ENCODE measurements at regions not wholly inside any gene's neighbourhood (a gene's known extent, or its start where the extent isn't known, plus 50 kb on each side); places are given as distances from the start of the nearest gene placed in this dataset.

DNA sequence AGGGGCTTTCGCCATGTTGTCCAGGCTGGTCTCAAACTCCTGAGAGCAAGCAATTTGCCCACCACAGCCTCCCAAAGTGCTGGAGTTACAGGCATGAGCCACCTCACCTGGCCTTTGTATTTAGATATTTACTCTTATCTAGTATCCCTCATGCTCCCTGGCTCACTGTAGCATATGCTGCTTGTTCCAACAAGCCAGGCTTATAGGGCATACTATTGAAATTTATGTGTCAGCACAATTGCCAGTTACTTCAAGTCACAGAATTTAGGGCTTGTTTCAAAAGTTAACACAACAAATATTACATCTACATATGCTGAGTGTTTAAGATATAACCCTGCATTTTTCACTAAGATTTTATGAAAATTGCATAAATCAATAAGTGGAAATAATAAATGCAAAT is 469.2 kb upstream of the ZNF608 start:
- Mint-ChIP-seq H3K36me3 (ENCODE audit: insufficient read depth) (no peaks in the 10 kb centered on the region), H3K27ac (ENCODE audit: low read depth) (no peak overlapping the region), H3K9me3 (peaks cover 15% of the 10 kb centered on the region), H3K4me1 (no peaks in the 10 kb centered on the region), H3K4me3 (no peak overlapping the region), H3K27me3 (no peaks in the 10 kb centered on the region)
- ATAC-seq (replicated peaks; ENCODE audit: extremely low read depth, poor library complexity, severe bottlenecking): no peak
- DNase-seq (ENCODE audit: low spot score in 2 of 2): no peak

DNA sequence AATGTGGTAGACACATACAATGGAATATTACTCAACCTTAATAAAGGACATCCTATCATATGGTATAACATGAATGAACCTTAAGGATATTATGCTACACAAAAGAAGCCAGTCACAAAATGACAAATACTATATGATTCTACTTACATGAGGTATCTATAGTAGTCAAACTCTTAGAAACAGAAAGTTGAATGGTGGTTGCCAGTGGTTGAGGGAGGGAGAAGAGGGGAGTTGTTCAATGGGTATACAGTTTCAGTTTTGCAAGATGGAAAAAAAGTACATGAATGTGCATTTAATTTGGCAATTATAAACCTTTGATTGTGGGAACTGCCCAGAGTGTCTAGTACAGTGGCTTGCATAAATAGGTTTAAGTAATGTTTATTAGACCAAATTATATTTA is 473.3 kb upstream of the ZNF608 start:
- no peak for ATAC-seq (replicated peaks; ENCODE audit: extremely low read depth, poor library complexity, severe bottlenecking)
- H3K4me1 Mint-ChIP-seq: no peaks in the 10 kb centered on the region
- no peak overlapping the region for H3K27ac Mint-ChIP-seq (ENCODE audit: low read depth)

GRCh38 chr5:125220284-125220683 is 473.8 kb upstream of the ZNF608 start:
- peaks cover 15% of the 10 kb centered on the region for H3K9me3 Mint-ChIP-seq
- no peaks in the 10 kb centered on the region for H3K36me3 Mint-ChIP-seq (ENCODE audit: insufficient read depth)

More for the DNA sequence above, 473.3 kb upstream of the ZNF608 start:
- DNase-seq (ENCODE audit: low spot score in 2 of 2): no peak
- H3K4me3 Mint-ChIP-seq: no peak overlapping the region
- H3K36me3 Mint-ChIP-seq (ENCODE audit: insufficient read depth): no peaks in the 10 kb centered on the region
- no peaks in the 10 kb centered on the region for H3K27me3 Mint-ChIP-seq
- H3K9me3 Mint-ChIP-seq: peaks cover 15% of the 10 kb centered on the region

DNA sequence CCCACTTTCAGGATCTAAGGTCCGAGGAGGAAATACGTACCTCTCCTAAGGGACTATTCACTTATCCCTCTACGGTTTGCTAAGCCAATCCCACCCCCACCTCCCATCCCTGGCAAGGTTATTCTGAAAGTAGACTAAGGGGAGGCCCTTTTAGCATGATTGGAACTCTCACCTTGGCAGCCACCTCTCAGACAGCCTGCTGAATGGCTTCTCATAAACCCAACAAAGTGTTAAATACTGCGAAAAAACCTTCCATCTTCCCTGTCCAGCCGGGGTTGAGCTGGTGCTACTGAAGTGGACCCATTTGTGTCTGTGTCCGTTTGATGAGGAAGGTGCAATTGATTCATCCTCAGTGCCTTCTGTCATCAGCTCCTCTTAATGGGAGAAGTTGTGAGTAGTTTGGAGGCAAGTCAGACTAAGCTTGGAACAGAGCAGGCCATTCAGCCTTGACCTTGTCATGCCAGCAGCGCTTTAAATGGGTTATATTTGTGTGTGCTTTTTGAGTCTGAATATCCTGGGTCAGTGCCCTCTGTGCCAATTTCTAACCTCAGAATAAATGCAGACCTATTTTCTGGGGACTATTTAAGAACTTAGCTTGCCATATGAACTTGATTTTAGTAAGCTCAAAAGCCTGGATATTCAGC is 476.3 kb upstream of the ZNF608 start:
- H3K4me3 Mint-ChIP-seq: no peak overlapping the region
- no peaks in the 10 kb centered on the region for H3K36me3 Mint-ChIP-seq (ENCODE audit: insufficient read depth)
- H3K4me1 Mint-ChIP-seq: no peaks in the 10 kb centered on the region
- no peak overlapping the region for H3K27ac Mint-ChIP-seq (ENCODE audit: low read depth)
- peaks cover 15% of the 10 kb centered on the region for H3K9me3 Mint-ChIP-seq
- DNase-seq (ENCODE audit: low spot score in 2 of 2) (no peak), ATAC-seq (replicated peaks; ENCODE audit: extremely low read depth, poor library complexity, severe bottlenecking) (no peak)
- H3K27me3 Mint-ChIP-seq: no peaks in the 10 kb centered on the region

More at GRCh38 chr5:125220284-125220683, 473.8 kb upstream of the ZNF608 start:
- Mint-ChIP-seq H3K4me1 (no peaks in the 10 kb centered on the region), H3K4me3 (no peak overlapping the region), H3K27ac (ENCODE audit: low read depth) (no peak overlapping the region), H3K27me3 (no peaks in the 10 kb centered on the region)
- DNase-seq (ENCODE audit: low spot score in 2 of 2) (no peak), ATAC-seq (replicated peaks; ENCODE audit: extremely low read depth, poor library complexity, severe bottlenecking) (no peak)

- Mint-ChIP-seq H3K27me3 (no peaks in the 10 kb centered on the region), H3K27ac (ENCODE audit: low read depth) (no peak overlapping the region), H3K9me3 (peaks cover 7% of the 10 kb centered on the region), H3K36me3 (ENCODE audit: insufficient read depth) (no peaks in the 10 kb centered on the region), H3K4me3 (no peak overlapping the region), H3K4me1 (no peaks in the 10 kb centered on the region)
- no peak for ATAC-seq (replicated peaks; ENCODE audit: extremely low read depth, poor library complexity, severe bottlenecking)
- DNase-seq (ENCODE audit: low spot score in 2 of 2): no peak
These were observed 479.0 kb upstream of the ZNF608 start for GRCh38 chr5:125225424-125225823.

DNA sequence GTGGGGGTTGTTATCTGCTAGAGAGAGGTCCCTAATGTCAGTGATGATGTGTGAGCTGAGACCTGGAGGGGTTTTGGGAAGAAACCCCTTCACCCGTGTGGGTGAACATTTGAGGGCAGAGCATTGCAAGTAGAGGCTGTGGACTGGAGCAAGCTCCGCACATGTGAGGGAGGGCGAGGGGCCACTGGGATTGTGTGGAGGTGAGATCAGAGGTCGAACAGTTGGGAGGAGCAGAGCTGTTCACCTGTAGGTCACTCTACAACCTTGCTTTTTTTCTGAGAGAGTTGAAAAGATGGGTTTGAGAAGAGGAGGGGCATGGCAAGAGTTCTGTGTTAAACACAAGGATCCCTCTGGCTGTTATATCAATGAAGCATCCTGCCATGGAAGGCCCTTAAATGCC is 480.4 kb upstream of the ZNF608 start:
- no peak for DNase-seq (ENCODE audit: low spot score in 2 of 2)
- no peaks in the 10 kb centered on the region for H3K36me3 Mint-ChIP-seq (ENCODE audit: insufficient read depth)
- no peaks in the 10 kb centered on the region for H3K27me3 Mint-ChIP-seq
- H3K9me3 Mint-ChIP-seq: peaks cover 7% of the 10 kb centered on the region
- H3K4me3 Mint-ChIP-seq: no peak overlapping the region
- no peaks in the 10 kb centered on the region for H3K4me1 Mint-ChIP-seq
- no peak for ATAC-seq (replicated peaks; ENCODE audit: extremely low read depth, poor library complexity, severe bottlenecking)
- H3K27ac Mint-ChIP-seq (ENCODE audit: low read depth): no peak overlapping the region

DNA sequence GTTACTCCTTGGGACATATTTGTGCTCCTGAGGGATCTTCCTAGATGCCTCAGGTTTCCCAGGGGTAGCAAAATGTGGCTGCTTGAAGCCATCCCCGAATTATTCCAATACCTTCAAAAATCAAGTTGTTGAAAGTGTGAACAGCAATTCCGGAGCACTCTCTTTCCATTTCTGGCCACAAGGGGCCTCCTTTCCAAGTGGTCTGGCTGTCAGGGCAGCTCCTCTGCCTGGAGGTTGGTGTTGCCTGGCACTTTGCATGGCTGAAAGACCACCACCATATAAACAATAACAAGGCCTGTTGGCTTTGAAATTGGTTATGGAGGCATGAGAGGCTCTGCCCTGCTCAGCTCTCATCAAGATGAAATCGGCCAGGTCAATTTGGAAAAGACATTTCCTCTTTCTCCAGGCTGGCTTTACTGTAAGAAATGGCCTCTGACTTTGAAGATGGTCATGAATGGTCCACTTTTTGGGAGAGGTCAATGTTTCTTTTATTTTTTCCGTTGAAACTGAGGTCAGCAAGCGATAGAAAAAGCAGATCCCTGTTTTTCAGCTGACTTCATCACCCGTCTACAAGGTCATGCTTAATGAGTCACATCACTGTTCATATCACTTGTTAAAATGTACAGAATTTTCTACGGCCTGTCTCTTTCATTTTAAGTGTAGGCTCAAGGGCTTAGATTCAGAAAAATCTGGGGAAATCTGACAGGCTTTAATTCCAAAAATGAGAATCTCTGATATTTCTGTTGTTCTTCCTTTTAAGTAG is 481.1 kb upstream of the ZNF608 start:
- Mint-ChIP-seq H3K4me1 (no peaks in the 10 kb centered on the region), H3K27me3 (no peaks in the 10 kb centered on the region), H3K4me3 (no peak overlapping the region), H3K9me3 (peaks cover 7% of the 10 kb centered on the region), H3K36me3 (ENCODE audit: insufficient read depth) (no peaks in the 10 kb centered on the region), H3K27ac (ENCODE audit: low read depth) (no peak overlapping the region)
- ATAC-seq (replicated peaks; ENCODE audit: extremely low read depth, poor library complexity, severe bottlenecking): no peak
- no peak for DNase-seq (ENCODE audit: low spot score in 2 of 2)

- Mint-ChIP-seq H3K27ac (ENCODE audit: low read depth) (no peak overlapping the region), H3K9me3 (peaks cover 7% of the 10 kb centered on the region), H3K36me3 (ENCODE audit: insufficient read depth) (peaks cover 2% of the 10 kb centered on the region), H3K4me1 (no peaks in the 10 kb centered on the region), H3K4me3 (no peak overlapping the region), H3K27me3 (no peaks in the 10 kb centered on the region)
- ATAC-seq (replicated peaks; ENCODE audit: extremely low read depth, poor library complexity, severe bottlenecking) (no peak), DNase-seq (ENCODE audit: low spot score in 2 of 2) (no peak)
These were observed 482.1 kb upstream of the ZNF608 start for GRCh38 chr5:125228363-125229070.

DNA sequence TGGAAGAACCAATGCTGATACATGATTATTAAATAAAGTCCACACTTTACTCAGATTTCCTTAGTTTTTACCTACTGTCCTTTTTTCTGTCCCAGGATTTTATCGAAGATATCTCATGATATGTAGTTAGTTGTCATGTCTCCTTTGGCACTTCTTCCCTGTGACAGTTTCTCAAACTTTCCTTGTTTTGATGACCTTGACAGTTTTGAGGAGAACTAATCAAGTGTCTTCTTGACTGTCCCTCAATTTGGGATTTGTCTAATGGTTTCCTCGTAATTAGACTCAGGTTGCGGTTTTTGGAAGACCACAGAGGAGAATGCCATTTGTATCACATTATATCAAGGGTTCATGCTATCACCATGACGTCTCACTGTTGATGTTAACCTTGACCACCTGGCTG is 483.1 kb upstream of the ZNF608 start:
- no peak overlapping the region for H3K27ac Mint-ChIP-seq (ENCODE audit: low read depth)
- no peak for DNase-seq (ENCODE audit: low spot score in 2 of 2)
- peaks cover 2% of the 10 kb centered on the region for H3K36me3 Mint-ChIP-seq (ENCODE audit: insufficient read depth)
- peaks cover 7% of the 10 kb centered on the region for H3K9me3 Mint-ChIP-seq
- no peaks in the 10 kb centered on the region for H3K4me1 Mint-ChIP-seq
- H3K4me3 Mint-ChIP-seq: no peak overlapping the region
- no peak for ATAC-seq (replicated peaks; ENCODE audit: extremely low read depth, poor library complexity, severe bottlenecking)
- H3K27me3 Mint-ChIP-seq: no peaks in the 10 kb centered on the region

DNA sequence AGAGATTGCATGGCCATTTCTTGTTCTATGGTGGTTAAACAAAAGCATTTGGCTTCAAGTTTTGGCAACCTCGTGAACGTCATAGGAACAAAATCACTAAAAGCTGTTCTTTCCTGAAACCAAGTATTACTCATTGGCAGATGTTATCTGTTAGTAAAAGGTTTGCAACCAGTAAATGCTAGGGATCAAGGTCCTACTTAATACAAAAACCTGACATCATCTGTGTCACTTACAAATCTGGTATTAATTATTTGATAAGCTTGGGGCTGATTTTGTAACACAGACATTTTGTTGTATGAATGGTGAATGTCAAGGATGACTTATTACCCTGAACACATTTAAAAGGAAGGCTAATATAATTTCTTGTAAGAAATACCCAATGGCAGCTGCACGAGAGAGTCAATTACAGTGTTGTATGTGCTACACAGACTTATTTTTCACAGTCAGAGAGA is 486.4 kb upstream of the ZNF608 start:
- ATAC-seq (replicated peaks; ENCODE audit: extremely low read depth, poor library complexity, severe bottlenecking): no peak
- no peaks in the 10 kb centered on the region for H3K9me3 Mint-ChIP-seq
- H3K27me3 Mint-ChIP-seq: no peaks in the 10 kb centered on the region
- peaks cover 2% of the 10 kb centered on the region for H3K36me3 Mint-ChIP-seq (ENCODE audit: insufficient read depth)
- no peak for DNase-seq (ENCODE audit: low spot score in 2 of 2)
- no peaks in the 10 kb centered on the region for H3K4me1 Mint-ChIP-seq
- H3K27ac Mint-ChIP-seq (ENCODE audit: low read depth): no peak overlapping the region
- H3K4me3 Mint-ChIP-seq: no peak overlapping the region

DNA sequence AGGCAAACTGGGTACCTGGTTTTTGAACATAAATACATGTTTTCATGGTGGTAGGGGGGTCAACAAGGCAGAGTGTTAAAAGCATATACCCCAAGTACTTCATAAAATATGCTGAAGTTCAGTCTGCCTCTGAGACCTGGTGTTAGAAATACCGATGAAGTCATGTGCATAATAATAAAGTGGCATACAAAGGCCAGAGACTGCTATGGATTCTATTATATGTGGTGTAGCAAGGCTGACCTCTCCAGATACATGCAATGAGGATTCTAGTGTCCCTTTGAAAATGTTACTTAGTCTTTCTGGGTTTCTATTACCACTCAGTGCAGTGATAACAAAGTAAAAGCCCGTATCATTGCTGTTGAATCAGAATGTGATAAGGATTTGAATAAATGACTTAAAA is 487.5 kb upstream of the ZNF608 start:
- H3K27ac Mint-ChIP-seq (ENCODE audit: low read depth): no peak overlapping the region
- H3K9me3 Mint-ChIP-seq: no peaks in the 10 kb centered on the region
- DNase-seq (ENCODE audit: low spot score in 2 of 2): no peak
- H3K36me3 Mint-ChIP-seq (ENCODE audit: insufficient read depth): peaks cover 2% of the 10 kb centered on the region
- no peaks in the 10 kb centered on the region for H3K4me1 Mint-ChIP-seq
- no peak overlapping the region for H3K4me3 Mint-ChIP-seq
- ATAC-seq (replicated peaks; ENCODE audit: extremely low read depth, poor library complexity, severe bottlenecking): no peak
- H3K27me3 Mint-ChIP-seq: no peaks in the 10 kb centered on the region

DNA sequence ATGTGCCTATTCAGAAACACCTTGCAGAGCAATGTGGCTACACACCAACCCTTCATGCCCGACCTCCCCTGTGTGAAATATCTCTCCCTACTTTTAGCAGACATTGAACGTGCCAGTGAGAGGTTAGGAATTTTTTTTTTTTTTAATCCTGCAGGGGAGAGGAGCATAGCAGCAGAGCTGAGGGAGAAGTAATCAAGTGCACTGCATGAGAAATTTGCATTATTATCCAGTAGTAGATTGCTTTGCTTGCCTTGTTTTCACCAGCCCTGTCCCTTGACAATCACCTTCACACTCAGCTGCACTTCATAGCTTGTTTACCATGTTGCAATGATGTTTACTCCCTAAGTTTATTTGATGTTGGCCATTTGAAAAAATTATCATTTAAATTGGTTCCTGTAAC is 489.6 kb upstream of the ZNF608 start:
- Mint-ChIP-seq H3K4me3 (no peak overlapping the region), H3K4me1 (no peaks in the 10 kb centered on the region), H3K9me3 (no peaks in the 10 kb centered on the region), H3K27ac (ENCODE audit: low read depth) (no peak overlapping the region), H3K27me3 (no peaks in the 10 kb centered on the region), H3K36me3 (ENCODE audit: insufficient read depth) (peaks cover 4% of the 10 kb centered on the region)
- ATAC-seq (replicated peaks; ENCODE audit: extremely low read depth, poor library complexity, severe bottlenecking) (no peak), DNase-seq (ENCODE audit: low spot score in 2 of 2) (no peak)

DNA sequence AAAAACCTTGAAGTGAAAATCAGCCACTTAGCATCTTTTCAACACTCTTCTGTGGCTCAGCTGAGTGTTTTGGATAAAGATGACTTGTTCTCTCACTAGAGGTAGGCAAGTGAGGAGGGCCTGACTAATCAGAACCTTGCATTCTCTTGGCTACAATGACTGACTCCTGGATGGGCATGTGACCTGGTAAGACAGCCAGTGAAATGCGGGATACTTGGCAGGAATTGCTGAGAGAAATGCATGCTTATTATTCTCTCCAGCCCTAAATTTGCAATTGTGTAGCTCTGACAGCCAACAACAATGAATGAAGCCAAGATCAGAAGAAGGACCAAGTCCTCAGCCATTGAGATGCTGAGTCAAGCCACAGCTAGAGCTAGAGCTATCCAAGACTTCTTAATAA is 490.5 kb upstream of the ZNF608 start:
- H3K4me1 Mint-ChIP-seq: no peaks in the 10 kb centered on the region
- H3K27me3 Mint-ChIP-seq: no peaks in the 10 kb centered on the region
- no peak overlapping the region for H3K4me3 Mint-ChIP-seq
- H3K27ac Mint-ChIP-seq (ENCODE audit: low read depth): no peak overlapping the region
- H3K36me3 Mint-ChIP-seq (ENCODE audit: insufficient read depth): peaks cover 4% of the 10 kb centered on the region
- peaks cover 1% of the 10 kb centered on the region for H3K9me3 Mint-ChIP-seq
- DNase-seq (ENCODE audit: low spot score in 2 of 2) (no peak), ATAC-seq (replicated peaks; ENCODE audit: extremely low read depth, poor library complexity, severe bottlenecking) (no peak)
